Left lung (tissue), 4 donors: ENCODE measurements at regions not wholly inside any gene's neighbourhood (a gene's known extent, or its start where the extent isn't known, plus 50 kb on each side); places are given as distances from the start of the nearest gene placed in this dataset.

Experiments
- ATAC-seq: fragments of 200-7000 bp; cut with Tn5 transposase; one replicate; pipeline ENCODE4 v1.9.1; 2020; ENCODE audit warnings: moderate library complexity
- DNase-seq, 4 donors: peaks; one replicate each; pipeline ENCODE4 v3.0.0-alpha.2; 2013 to 2020
- H3K27ac ChIP-seq, 2 donors: fragments of 200-600 bp; sonication (generic) in 1 of 2; one replicate each; pipeline versions ENCODE4 v1.5.0 to v1.8.0; 2020 to 2021
- H3K27me3 ChIP-seq, 2 donors: fragments of 200-600 bp; sonication (generic) in 1 of 2; one replicate each; pipeline versions ENCODE4 v1.5.0 to v1.8.0; 2020 to 2021
- H3K36me3 ChIP-seq, 2 donors: fragments of 200-600 bp; sonication (generic) in 1 of 2; one replicate each; pipeline versions ENCODE4 v1.5.0 to v1.8.0; 2020 to 2021
- H3K4me1 ChIP-seq, 2 donors: fragments of 200-600 bp; one replicate each; pipeline ENCODE4 v1.8.0; 2021
- H3K4me3 ChIP-seq, 2 donors: fragments of 200-600 bp; sonication (generic) in 1 of 2; one replicate each; pipeline versions ENCODE4 v1.5.0 to v1.8.0; 2020 to 2021; ENCODE audit warnings: mild to moderate bottlenecking in 1 of 2
- H3K9me3 ChIP-seq, 2 donors: fragments of 200-600 bp; sonication (generic) in 1 of 2; one replicate each; pipeline versions ENCODE4 v1.5.0 to v1.8.0; 2020 to 2021
- CTCF ChIP-seq, 2 donors: fragments of 200-600 bp; sonication (generic) in 1 of 2; IDR thresholded peaks; one replicate each; pipeline versions ENCODE4 v1.5.0 to v1.8.0; 2021; ENCODE audit warnings: antibody characterized with exemption in 2 of 2
- intact Hi-C, 2 donors: fragments of 100-400 bp; cut with DNase I; formaldehyde crosslinking; loops; one replicate each; pipeline versions ENCODE4 v1.11.2 to v1.14.2; 2022
- donor health status: DM: no; HTN: yes; CAD: no.
- donor health status: DM: no; HTN: no; CAD: no.

DNA sequence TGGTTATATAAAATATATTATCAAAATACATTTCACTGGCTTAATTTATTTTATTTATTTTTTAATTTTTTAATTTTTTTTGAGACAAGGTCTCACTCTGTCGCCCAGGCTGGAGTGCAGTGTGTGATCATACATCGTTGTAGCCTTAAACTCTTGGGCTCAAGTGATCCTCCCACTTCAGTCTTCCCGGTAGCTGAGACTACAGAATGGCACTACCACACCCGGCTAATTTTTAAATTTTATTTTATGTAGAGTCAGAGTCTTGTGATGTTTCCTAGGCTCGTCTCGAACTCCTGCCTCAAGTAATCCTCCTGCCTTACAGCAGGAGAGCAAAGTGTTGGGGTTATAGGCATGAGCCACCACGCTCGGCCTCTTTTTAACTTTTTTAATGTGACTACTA lies 143.8 kb downstream of the CEP135 start:
- no peak for TF ChIP-seq CTCF (IDR thresholded peaks at IDR 0.05)
- Histone ChIP-seq H3K36me3 (no peaks in the 10 kb centered on the region), H3K4me1 (no peaks in the 10 kb centered on the region), H3K27me3 (no peaks in the 10 kb centered on the region), H3K27ac (no peak overlapping the region), H3K9me3 (no peaks in the 10 kb centered on the region), H3K4me3 (no peak overlapping the region)
- no peak for ATAC-seq
- intact Hi-C loops, result no loop called here
- DNase-seq, result no peak

DNA sequence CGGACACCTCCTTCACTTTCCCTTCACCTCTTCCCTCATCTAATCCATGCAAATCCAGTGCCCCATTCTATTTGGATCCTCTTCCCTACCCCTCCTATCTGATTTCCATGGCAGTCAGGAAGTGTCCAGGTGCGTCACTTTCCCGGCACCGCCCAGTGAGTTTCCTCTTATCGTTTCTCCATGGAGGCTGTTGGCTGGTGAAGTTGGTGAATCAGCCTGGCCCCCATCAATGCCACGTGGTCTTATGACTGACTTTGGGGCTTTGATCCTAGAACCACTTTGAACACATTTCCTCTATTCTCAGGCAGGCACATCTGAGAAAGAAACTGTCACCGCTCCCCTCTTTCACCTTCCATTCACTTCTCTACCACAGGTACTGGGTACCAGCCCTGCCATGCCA lies 137.8 kb downstream of the CEP135 start:
- no peak overlapping the region for H3K4me3 ChIP-seq
- ATAC-seq (no peak), DNase-seq (no peak)
- H3K27ac ChIP-seq, result no peak overlapping the region
- H3K4me1 ChIP-seq, result no peaks in the 10 kb centered on the region
- intact Hi-C loops, result no loop called here
- TF ChIP-seq CTCF (IDR thresholded peaks at IDR 0.05), result no peak
- no peaks in the 10 kb centered on the region for H3K27me3 ChIP-seq
- H3K9me3 ChIP-seq, result no peaks in the 10 kb centered on the region
- no peaks in the 10 kb centered on the region for H3K36me3 ChIP-seq

DNA sequence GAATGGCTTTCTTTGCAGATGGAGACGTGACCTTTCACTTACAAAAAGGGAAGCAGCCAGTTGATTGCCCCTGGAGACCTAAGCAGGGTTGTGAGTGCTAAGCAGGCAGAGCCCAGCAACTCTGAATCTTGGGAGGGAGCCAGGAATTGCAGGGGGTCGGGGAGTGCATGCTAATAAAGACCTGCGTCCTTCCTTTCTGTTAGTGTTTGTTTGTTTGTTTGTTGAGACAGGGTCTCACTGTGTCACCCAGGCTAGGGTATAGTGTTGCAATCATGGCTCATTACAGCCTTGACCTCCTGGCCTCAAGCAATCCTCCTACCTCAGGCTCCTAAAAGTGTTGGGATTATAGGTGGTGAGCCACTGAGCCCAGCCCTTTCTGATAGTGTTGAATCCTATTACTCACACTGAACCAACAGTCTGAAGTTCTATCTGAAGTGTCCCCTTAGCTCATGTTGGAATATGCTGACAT lies 137.4 kb downstream of the CEP135 start:
- Histone ChIP-seq H3K27ac (no peak overlapping the region), H3K27me3 (no peaks in the 10 kb centered on the region), H3K9me3 (no peaks in the 10 kb centered on the region), H3K36me3 (no peaks in the 10 kb centered on the region), H3K4me1 (no peaks in the 10 kb centered on the region), H3K4me3 (no peak overlapping the region)
- DNase-seq (no peak), ATAC-seq (no peak)
- intact Hi-C loops, result no loop called here
- no peak for TF ChIP-seq CTCF (IDR thresholded peaks at IDR 0.05)

GRCh38 chr4:56085275-56085674 lies 136.5 kb downstream of the CEP135 start:
- no peaks in the 10 kb centered on the region for H3K4me1 ChIP-seq
- H3K36me3 ChIP-seq, result no peaks in the 10 kb centered on the region
- intact Hi-C loops, result no loop called here
- no peak for TF ChIP-seq CTCF (IDR thresholded peaks at IDR 0.05)
- H3K27ac ChIP-seq, result no peak overlapping the region
- no peaks in the 10 kb centered on the region for H3K27me3 ChIP-seq
- no peak for DNase-seq
- H3K4me3 ChIP-seq, result no peak overlapping the region
- no peak for ATAC-seq
- no peaks in the 10 kb centered on the region for H3K9me3 ChIP-seq

DNA sequence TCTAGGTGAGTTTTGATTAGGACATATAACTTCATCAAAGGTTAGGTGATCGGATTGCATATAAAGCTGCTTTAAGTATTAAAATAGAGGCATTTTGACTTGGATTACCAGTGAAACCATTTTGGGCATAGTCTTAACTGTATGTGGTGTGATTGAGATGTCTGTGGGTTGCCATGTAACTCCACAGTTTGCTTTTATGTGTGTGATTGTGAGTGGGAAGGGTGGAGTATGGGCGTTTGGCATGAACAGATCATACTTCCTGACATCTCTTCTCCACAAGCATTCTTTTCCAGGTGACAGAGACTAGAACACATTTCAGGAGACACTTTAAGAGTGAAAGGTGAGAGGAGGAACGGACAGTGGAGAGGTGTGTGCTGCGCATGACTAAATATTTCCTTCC lies 136.1 kb downstream of the CEP135 start:
- Histone ChIP-seq H3K27ac (no peak overlapping the region), H3K9me3 (no peaks in the 10 kb centered on the region), H3K4me3 (no peak overlapping the region), H3K4me1 (no peaks in the 10 kb centered on the region), H3K36me3 (no peaks in the 10 kb centered on the region), H3K27me3 (no peaks in the 10 kb centered on the region)
- DNase-seq (no peak), ATAC-seq (no peak)
- no peak for TF ChIP-seq CTCF (IDR thresholded peaks at IDR 0.05)
- intact Hi-C loops, result no loop called here
